Smooth muscle cell (in vitro differentiated cells): ENCODE measurements at regions not wholly inside any gene's neighbourhood (a gene's known extent, or its start where the extent isn't known, plus 50 kb on each side); places are given as distances from the start of the nearest gene placed in this dataset.

Source experiments
- DNase-seq: peaks from one replicate; lab custom pipeline; 2025; ENCODE audit not compliant: unreplicated experiment; lab: John Stamatoyannopoulos, UW
- H2AFZ ChIP-seq: fragments of 200-600 bp; sonication (generic); 2 replicates; pipeline ENCODE4 v1.6.0; 2016; ENCODE audit warnings: antibody characterized with exemption, low read depth, mild to moderate bottlenecking
- H3F3A ChIP-seq: fragments of 200-600 bp; sonication (generic); 2 replicates; pipeline ENCODE4 v1.6.0; 2017; ENCODE audit warnings: antibody characterized with exemption, low read depth
- H3K27ac ChIP-seq: fragments of 200-600 bp; sonication (generic); 2 replicates; pipeline ENCODE4 v1.5.1; 2016; ENCODE audit warnings: low read depth, mild to moderate bottlenecking
- H3K27me3 ChIP-seq: fragments of 200-600 bp; sonication (generic); 2 replicates; pipeline ENCODE4 v1.6.1; 2016; ENCODE audit warnings: low read depth, mild to moderate bottlenecking
- H3K36me3 ChIP-seq: fragments of 200-600 bp; sonication (generic); 2 replicates; pipeline ENCODE4 v1.5.1; 2016; ENCODE audit warnings: low read depth
- H3K4me1 ChIP-seq: fragments of 200-600 bp; sonication (generic); 2 replicates; pipeline ENCODE4 v1.5.1; 2016; ENCODE audit warnings: low read depth
- H3K4me2 ChIP-seq: fragments of 200-600 bp; sonication (generic); 2 replicates; pipeline ENCODE4 v1.6.0; 2016; ENCODE audit warnings: mild to moderate bottlenecking
- H3K4me3 ChIP-seq: fragments of 200-600 bp; sonication (generic); 2 replicates; pipeline ENCODE4 v1.5.1; 2016; ENCODE audit warnings: mild to moderate bottlenecking
- H3K79me2 ChIP-seq: fragments of 200-600 bp; sonication (generic); 2 replicates; pipeline ENCODE4 v1.6.0; 2016; ENCODE audit warnings: low read depth, mild to moderate bottlenecking
- H3K9ac ChIP-seq: fragments of 200-600 bp; sonication (generic); 2 replicates; pipeline ENCODE4 v1.6.0; 2016; ENCODE audit warnings: low read depth
- H3K9me3 ChIP-seq: fragments of 200-600 bp; sonication (generic); replicated peaks from 2 replicates; pipeline ENCODE4 v1.5.1; 2016; ENCODE audit warnings: low read depth
- H4K20me1 ChIP-seq: fragments of 200-600 bp; sonication (generic); 2 replicates; pipeline ENCODE4 v1.6.0; 2016; ENCODE audit warnings: low read depth
- CTCF ChIP-seq: fragments of 200-600 bp; sonication (generic); IDR thresholded peaks from 2 replicates; pipeline ENCODE4 v1.5.1; 2017; ENCODE audit warnings: borderline replicate concordance, mild to moderate bottlenecking, antibody characterized with exemption; ENCODE audit not compliant: insufficient read depth, poor library complexity, severe bottlenecking
- WGBS: methylation state at CpG from one replicate; pipeline ENCODE4 v1.1.7; 2016; ENCODE audit warnings: low lambda C conversion rate; 5-methylcytosine and 5-hydroxymethylcytosine counted together

- H4K20me1 ChIP-seq, result no peaks in the 10 kb centered on the region
- 33% methylated on average over 3 of the region's 3 CpGs for WGBS
- no peaks in the 10 kb centered on the region for H3K79me2 ChIP-seq
- peak overlapping the region; percentile 19 for H3K4me2 ChIP-seq
- H3K27ac ChIP-seq, result peak overlapping the region; percentile 70
- no peak for DNase-seq
- H3K36me3 ChIP-seq, result no peaks in the 10 kb centered on the region
- peaks cover 10% of the 10 kb centered on the region for H3K4me1 ChIP-seq
- H3K9ac ChIP-seq, result no peak overlapping the region
- no peak for TF ChIP-seq CTCF
- H3F3A ChIP-seq, result peaks cover 9% of the 10 kb centered on the region
- H2AFZ ChIP-seq, result peak overlapping the region; percentile 28
- H3K4me3 ChIP-seq, result no peak overlapping the region
- no peaks in the 10 kb centered on the region for H3K9me3 ChIP-seq
- H3K27me3 ChIP-seq, result no peaks in the 10 kb centered on the region
Measured at GRCh38 chr18:75879196-75879595, 451.7 kb upstream of the SMIM21 start.

GRCh38 chr18:75875559-75875958 is 448.1 kb upstream of the SMIM21 start:
- 84% methylated on average over 10 of the region's 10 CpGs for WGBS
- H3K4me1 ChIP-seq, result peaks cover 11% of the 10 kb centered on the region
- no peaks in the 10 kb centered on the region for H4K20me1 ChIP-seq
- no peaks in the 10 kb centered on the region for H3K9me3 ChIP-seq
- no peak overlapping the region for H3K4me2 ChIP-seq
- H2AFZ ChIP-seq, result no peak overlapping the region
- no peaks in the 10 kb centered on the region for H3K79me2 ChIP-seq
- no peaks in the 10 kb centered on the region for H3K27me3 ChIP-seq
- no peak for TF ChIP-seq CTCF
- no peaks in the 10 kb centered on the region for H3K36me3 ChIP-seq
- no peak for DNase-seq
- no peak overlapping the region for H3K9ac ChIP-seq
- peak overlapping the region; percentile 76 for H3K27ac ChIP-seq
- no peak overlapping the region for H3K4me3 ChIP-seq
- H3F3A ChIP-seq, result peaks cover 12% of the 10 kb centered on the region

GRCh38 chr18:75874401-75875089 is 447.0 kb upstream of the SMIM21 start:
- Histone ChIP-seq H3K79me2 (no peaks in the 10 kb centered on the region), H3K27ac (peak overlapping the region; percentile 76), H3K4me1 (peaks cover 11% of the 10 kb centered on the region), H3K36me3 (no peaks in the 10 kb centered on the region), H3K4me3 (no peak overlapping the region), H3F3A (peaks cover 9% of the 10 kb centered on the region), H4K20me1 (no peaks in the 10 kb centered on the region), H3K9me3 (no peaks in the 10 kb centered on the region), H3K27me3 (no peaks in the 10 kb centered on the region), H3K4me2 (peak overlapping the region; percentile 76), H2AFZ (no peak overlapping the region), H3K9ac (peak overlapping the region; percentile 14)
- TF ChIP-seq CTCF, result no peak
- DNase-seq, result no peak
- WGBS, result 6% methylated on average over 11 of the region's 11 CpGs

- H3K9ac ChIP-seq, result no peak overlapping the region
- H3K4me3 ChIP-seq, result no peak overlapping the region
- no peaks in the 10 kb centered on the region for H3K79me2 ChIP-seq
- no peaks in the 10 kb centered on the region for H3K27me3 ChIP-seq
- H2AFZ ChIP-seq, result no peak overlapping the region
- peaks cover 13% of the 10 kb centered on the region for H3F3A ChIP-seq
- 95% methylated on average over 3 of the region's 3 CpGs for WGBS
- no peak overlapping the region for H3K27ac ChIP-seq
- no peak for TF ChIP-seq CTCF
- DNase-seq, result no peak
- H3K4me1 ChIP-seq, result peaks cover 26% of the 10 kb centered on the region
- no peaks in the 10 kb centered on the region for H3K36me3 ChIP-seq
- H3K4me2 ChIP-seq, result no peak overlapping the region
- H4K20me1 ChIP-seq, result no peaks in the 10 kb centered on the region
- no peaks in the 10 kb centered on the region for H3K9me3 ChIP-seq
Measured at GRCh38 chr18:75871596-75871995, 444.1 kb upstream of the SMIM21 start.
